ENCODE measurements at regions not wholly inside any gene's neighbourhood (a gene's known extent, or its start where the extent isn't known, plus 50 kb on each side); places are given as distances from the start of the nearest gene placed in this dataset.

DNA sequence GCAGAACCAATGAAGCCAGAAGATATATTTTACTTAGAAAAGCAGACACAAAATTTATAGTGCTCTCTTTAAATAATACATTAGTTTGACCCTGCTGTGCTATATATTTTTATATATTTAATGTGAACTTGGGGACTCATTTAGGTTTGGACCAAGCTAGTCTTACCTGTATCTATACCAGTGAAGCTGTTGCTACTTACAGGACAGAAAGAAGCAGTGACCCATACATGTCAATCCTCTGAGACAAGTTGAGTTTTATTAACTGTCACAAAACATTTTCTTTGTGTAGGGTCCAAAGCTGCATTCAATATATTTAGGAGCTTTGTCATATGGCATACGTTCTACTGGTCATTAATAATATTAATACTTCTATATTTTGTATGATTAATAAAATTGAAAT, 327.7 kb upstream of the NUDT12 start:
- Mint-ChIP-seq H3K4me3 (no peak overlapping the region), H3K27me3 (ENCODE audit: insufficient read depth) (no peaks in the 10 kb centered on the region), H3K9me3 (peaks cover 3% of the 10 kb centered on the region), H3K27ac (no peak overlapping the region), H3K36me3 (ENCODE audit: low read depth) (peaks cover 2% of the 10 kb centered on the region), H3K4me1 (peaks cover 8% of the 10 kb centered on the region)
- Histone ChIP-seq H3K36me3 (ENCODE audit: control insufficient read depth, insufficient read depth, low read length) (no peaks in the 10 kb centered on the region), H3K27me3 (ENCODE audit: control insufficient read depth, insufficient read depth, low read length, poor library complexity, severe bottlenecking) (no peaks in the 10 kb centered on the region), H3K9ac (ENCODE audit: extremely low read depth, low read length, poor library complexity, severe bottlenecking) (no peak overlapping the region), H3K4me3 (ENCODE audit: low read length) (no peak overlapping the region), H3K4me1 (ENCODE audit: control insufficient read depth, insufficient read depth, low read length) (peaks cover 4% of the 10 kb centered on the region), H3K27ac (ENCODE audit: low read depth, low read length) (no peak overlapping the region), H3K9me3 (ENCODE audit: control insufficient read depth, low read length) (no peaks in the 10 kb centered on the region)
- no CpG with 5 or more reads among the region's 1 CpG for WGBS, 2 experiments (ENCODE audit: insufficient coverage in 1 of 2, insufficient read length in 1 of 2)
- DNase-seq = no peak
- TF ChIP-seq, protein P1, sequence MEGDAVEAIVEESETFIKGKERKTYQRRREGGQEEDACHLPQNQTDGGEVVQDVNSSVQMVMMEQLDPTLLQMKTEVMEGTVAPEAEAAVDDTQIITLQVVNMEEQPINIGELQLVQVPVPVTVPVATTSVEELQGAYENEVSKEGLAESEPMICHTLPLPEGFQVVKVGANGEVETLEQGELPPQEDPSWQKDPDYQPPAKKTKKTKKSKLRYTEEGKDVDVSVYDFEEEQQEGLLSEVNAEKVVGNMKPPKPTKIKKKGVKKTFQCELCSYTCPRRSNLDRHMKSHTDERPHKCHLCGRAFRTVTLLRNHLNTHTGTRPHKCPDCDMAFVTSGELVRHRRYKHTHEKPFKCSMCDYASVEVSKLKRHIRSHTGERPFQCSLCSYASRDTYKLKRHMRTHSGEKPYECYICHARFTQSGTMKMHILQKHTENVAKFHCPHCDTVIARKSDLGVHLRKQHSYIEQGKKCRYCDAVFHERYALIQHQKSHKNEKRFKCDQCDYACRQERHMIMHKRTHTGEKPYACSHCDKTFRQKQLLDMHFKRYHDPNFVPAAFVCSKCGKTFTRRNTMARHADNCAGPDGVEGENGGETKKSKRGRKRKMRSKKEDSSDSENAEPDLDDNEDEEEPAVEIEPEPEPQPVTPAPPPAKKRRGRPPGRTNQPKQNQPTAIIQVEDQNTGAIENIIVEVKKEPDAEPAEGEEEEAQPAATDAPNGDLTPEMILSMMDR (conservative IDR thresholded peaks at IDR 0.05) = no peak

DNA sequence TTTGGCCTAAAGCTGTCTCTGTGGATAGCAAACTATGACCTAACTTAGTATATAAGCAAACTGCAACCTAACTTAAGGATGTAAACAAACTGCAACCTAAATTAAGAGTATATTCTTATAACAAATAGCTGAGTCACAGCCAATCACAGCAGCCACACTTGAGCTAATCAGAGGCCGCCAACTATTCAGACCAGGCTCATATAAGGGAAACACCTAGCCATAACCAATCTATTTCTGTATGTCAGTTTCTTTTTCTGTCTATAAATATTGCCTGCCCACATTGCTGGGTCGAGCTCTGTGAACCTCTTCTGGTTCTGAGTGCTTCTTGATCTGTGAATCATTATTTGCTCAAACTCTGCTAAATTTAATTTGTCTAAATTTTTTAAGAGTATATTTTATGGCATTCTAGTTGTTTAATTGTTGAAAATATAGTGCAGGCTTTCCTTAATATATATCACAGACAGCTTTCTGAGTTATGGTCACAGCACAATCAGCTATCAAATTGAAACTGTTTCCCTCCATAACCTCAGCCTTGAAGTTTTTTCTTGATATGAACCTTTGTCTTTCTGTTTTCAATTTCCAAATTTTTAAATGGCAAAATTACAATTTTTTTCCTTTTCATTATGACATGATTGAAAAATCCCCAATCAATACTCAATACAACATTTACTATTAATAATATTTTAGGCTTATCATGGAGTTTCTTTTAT, 327.1 kb upstream of the NUDT12 start:
- no peaks in the 10 kb centered on the region for H3K27me3 ChIP-seq (ENCODE audit: control insufficient read depth, insufficient read depth, low read length, poor library complexity, severe bottlenecking)
- no peaks in the 10 kb centered on the region for H3K9me3 ChIP-seq (ENCODE audit: control insufficient read depth, low read length)
- H3K27ac ChIP-seq (ENCODE audit: low read depth, low read length) = no peak overlapping the region
- Mint-ChIP-seq H3K4me1 (peaks cover 4% of the 10 kb centered on the region), H3K27me3 (ENCODE audit: insufficient read depth) (no peaks in the 10 kb centered on the region), H3K27ac (no peak overlapping the region), H3K4me3 (no peak overlapping the region), H3K36me3 (ENCODE audit: low read depth) (peaks cover 2% of the 10 kb centered on the region), H3K9me3 (peaks cover 3% of the 10 kb centered on the region)
- WGBS, 2 experiments (ENCODE audit: insufficient coverage in 1 of 2, insufficient read length in 1 of 2) = 92 to 100% methylated on average over 1 to 2 of the region's 2 CpGs
- TF ChIP-seq, protein P1 (conservative IDR thresholded peaks at IDR 0.05) = no peak
- no peak for DNase-seq
- H3K4me3 ChIP-seq (ENCODE audit: low read length) = no peak overlapping the region
- H3K36me3 ChIP-seq (ENCODE audit: control insufficient read depth, insufficient read depth, low read length) = no peaks in the 10 kb centered on the region
- no peak overlapping the region for H3K9ac ChIP-seq (ENCODE audit: extremely low read depth, low read length, poor library complexity, severe bottlenecking)
- H3K4me1 ChIP-seq (ENCODE audit: control insufficient read depth, insufficient read depth, low read length) = peaks cover 2% of the 10 kb centered on the region

DNA sequence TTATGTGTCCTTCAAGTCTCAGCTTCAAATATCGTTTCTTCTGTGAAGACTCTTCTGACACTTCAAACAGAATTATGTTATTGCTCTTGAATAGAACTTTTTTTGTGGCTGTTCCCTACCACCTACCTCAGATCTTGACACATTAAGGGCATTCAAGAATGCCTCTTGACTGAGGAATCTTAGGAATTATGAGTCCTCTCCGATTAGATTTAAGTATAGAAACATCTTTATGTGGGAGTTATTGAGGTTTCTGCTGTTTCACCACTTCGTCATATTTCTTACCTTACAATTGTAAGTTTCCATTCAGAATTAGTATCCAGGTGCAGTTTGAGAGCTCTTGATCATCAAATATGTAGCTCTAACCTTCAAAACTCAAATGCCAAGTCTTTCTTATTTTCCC, 324.2 kb upstream of the NUDT12 start:
- no peaks in the 10 kb centered on the region for H3K9me3 ChIP-seq (ENCODE audit: control insufficient read depth, low read length)
- H3K9ac ChIP-seq (ENCODE audit: extremely low read depth, low read length, poor library complexity, severe bottlenecking) = no peak overlapping the region
- peaks cover 1% of the 10 kb centered on the region for H3K9me3 Mint-ChIP-seq
- H3K4me3 ChIP-seq (ENCODE audit: low read length) = no peak overlapping the region
- H3K27ac ChIP-seq (ENCODE audit: low read depth, low read length) = no peak overlapping the region
- H3K27ac Mint-ChIP-seq = no peak overlapping the region
- H3K36me3 Mint-ChIP-seq (ENCODE audit: low read depth) = peaks cover 2% of the 10 kb centered on the region
- H3K36me3 ChIP-seq (ENCODE audit: control insufficient read depth, insufficient read depth, low read length) = no peaks in the 10 kb centered on the region
- 84 to 100% methylated on average over 2 to 3 of the region's 3 CpGs for WGBS, 2 experiments (ENCODE audit: insufficient coverage in 1 of 2, insufficient read length in 1 of 2)
- H3K4me3 Mint-ChIP-seq = no peak overlapping the region
- TF ChIP-seq, protein P1 (conservative IDR thresholded peaks at IDR 0.05) = no peak
- no peaks in the 10 kb centered on the region for H3K4me1 ChIP-seq (ENCODE audit: control insufficient read depth, insufficient read depth, low read length)
- no peaks in the 10 kb centered on the region for H3K27me3 ChIP-seq (ENCODE audit: control insufficient read depth, insufficient read depth, low read length, poor library complexity, severe bottlenecking)
- H3K4me1 Mint-ChIP-seq = peaks cover 2% of the 10 kb centered on the region
- no peaks in the 10 kb centered on the region for H3K27me3 Mint-ChIP-seq (ENCODE audit: insufficient read depth)
- no peak for DNase-seq

Measured in endodermal cell (in vitro differentiated cells).